ENCODE measurements at regions not wholly inside any gene's neighbourhood (a gene's known extent, or its start where the extent isn't known, plus 50 kb on each side); places are given as distances from the start of the nearest gene placed in this dataset.

- TF ChIP-seq POLR2A (IDR thresholded peaks at IDR 0.05) (no peak), POLR2AphosphoS5 (IDR thresholded peaks at IDR 0.05) (no peak), CTCF (IDR thresholded peaks at IDR 0.05) (no peak), EP300 (IDR thresholded peaks at IDR 0.05) (no peak)
- no peak for DNase-seq
- H3K27me3 ChIP-seq = no peaks in the 10 kb centered on the region
- no peak overlapping the region for H3K4me3 ChIP-seq
- intact Hi-C loops (cut with DNase I; ENCODE audit: low total_unique reads) = no loop called here
- no peaks in the 10 kb centered on the region for H3K36me3 ChIP-seq
- WGBS, 5 donors = 83 to 95% (median 91%) methylated on average over 3 of the region's 3 CpGs
- no peak overlapping the region for H3K27ac ChIP-seq
- no peaks in the 10 kb centered on the region for H3K9me3 ChIP-seq
- H3K4me1 ChIP-seq = no peaks in the 10 kb centered on the region
Measured at GRCh38 chr5:89067362-89067761, 184.4 kb upstream of the MEF2C start.

DNA sequence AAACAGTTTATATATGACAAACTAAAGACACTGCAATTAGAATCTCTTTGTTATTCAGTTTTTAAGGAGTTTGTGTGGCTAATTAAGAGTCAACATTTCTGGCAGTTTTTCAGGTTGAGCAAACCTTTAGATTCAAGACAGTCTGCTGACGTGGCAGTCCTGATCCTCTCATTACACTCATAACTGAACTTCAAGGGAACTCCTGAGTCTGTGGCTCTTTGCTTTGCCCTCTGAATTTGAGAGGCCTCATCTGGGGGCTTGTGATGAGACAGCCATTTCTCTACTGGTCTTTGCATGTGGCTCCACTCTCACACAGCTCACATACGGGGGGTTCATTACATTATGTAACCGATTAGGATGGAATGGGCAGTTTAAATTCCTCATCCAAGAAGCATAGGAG lies 182.9 kb upstream of the MEF2C start:
- H3K27ac ChIP-seq = no peak overlapping the region
- no peaks in the 10 kb centered on the region for H3K36me3 ChIP-seq
- H3K4me3 ChIP-seq = no peak overlapping the region
- TF ChIP-seq POLR2AphosphoS5 (IDR thresholded peaks at IDR 0.05) (no peak), CTCF (IDR thresholded peaks at IDR 0.05) (no peak), EP300 (IDR thresholded peaks at IDR 0.05) (no peak), POLR2A (IDR thresholded peaks at IDR 0.05) (no peak)
- WGBS, 5 donors = 68 to 84% (median 81%) methylated on average over 3 of the region's 3 CpGs
- no peaks in the 10 kb centered on the region for H3K4me1 ChIP-seq
- H3K27me3 ChIP-seq = no peaks in the 10 kb centered on the region
- DNase-seq = no peak
- H3K9me3 ChIP-seq = no peaks in the 10 kb centered on the region
- intact Hi-C loops (cut with DNase I; ENCODE audit: low total_unique reads) = no loop called here

GRCh38 chr5:89064736-89065135 lies 181.8 kb upstream of the MEF2C start:
- no peak overlapping the region for H3K27ac ChIP-seq
- 63 to 70% (median 66%) methylated on average over 4 of the region's 4 CpGs for WGBS, 5 donors
- H3K4me3 ChIP-seq = no peak overlapping the region
- TF ChIP-seq POLR2A (IDR thresholded peaks at IDR 0.05) (no peak), EP300 (IDR thresholded peaks at IDR 0.05) (no peak), POLR2AphosphoS5 (IDR thresholded peaks at IDR 0.05) (no peak), CTCF (IDR thresholded peaks at IDR 0.05) (no peak)
- no peaks in the 10 kb centered on the region for H3K4me1 ChIP-seq
- no peaks in the 10 kb centered on the region for H3K27me3 ChIP-seq
- no peaks in the 10 kb centered on the region for H3K36me3 ChIP-seq
- no peaks in the 10 kb centered on the region for H3K9me3 ChIP-seq
- no peak for DNase-seq
- intact Hi-C loops (cut with DNase I; ENCODE audit: low total_unique reads) = no loop called here

- intact Hi-C loops (cut with DNase I; ENCODE audit: low total_unique reads) = no loop called here
- Histone ChIP-seq H3K27me3 (no peaks in the 10 kb centered on the region), H3K4me3 (no peak overlapping the region), H3K9me3 (no peaks in the 10 kb centered on the region), H3K4me1 (no peaks in the 10 kb centered on the region), H3K27ac (no peak overlapping the region), H3K36me3 (no peaks in the 10 kb centered on the region)
- WGBS, 5 donors = 53 to 69% (median 63%) methylated on average over 1 of the region's 1 CpG
- TF ChIP-seq POLR2AphosphoS5 (IDR thresholded peaks at IDR 0.05) (no peak), EP300 (IDR thresholded peaks at IDR 0.05) (no peak), CTCF (IDR thresholded peaks at IDR 0.05) (no peak), POLR2A (IDR thresholded peaks at IDR 0.05) (no peak)
- no peak for DNase-seq
Measured at GRCh38 chr5:89064054-89064453, 181.1 kb upstream of the MEF2C start.

Data from stomach (tissue), 8 donors.